HL-60 (cell line): ENCODE measurements at regions not wholly inside any gene's neighbourhood (a gene's known extent, or its start where the extent isn't known, plus 50 kb on each side); places are given as distances from the start of the nearest gene placed in this dataset.

ENCODE experiments used
- DNase-seq, 2 experiments: peaks; one replicate each; pipeline ENCODE4 v3.0.0-alpha.2; 2010 to 2020; ENCODE audit warnings: low read depth in 1 of 2, low spot score in 1 of 2
- H3K27ac ChIP-seq: fragments of 250-450 bp; sonication (Bioruptor Pico); replicated peaks from 2 replicates; pipeline ENCODE4 v1.5.1; 2020; ENCODE audit warnings: mild to moderate bottlenecking, moderate library complexity
- H3K27me3 ChIP-seq: fragments of 250-450 bp; sonication (Bioruptor Pico); 2 replicates; pipeline ENCODE4 v1.5.1; 2021; ENCODE audit warnings: mild to moderate bottlenecking, moderate library complexity; ENCODE audit not compliant: insufficient read depth, poor library complexity, severe bottlenecking
- H3K4me3 ChIP-seq: replicated peaks from 2 replicates; pipeline ENCODE4 v1.5.1; 2011; ENCODE audit warnings: mild to moderate bottlenecking, control low read depth, low read length; ENCODE audit not compliant: insufficient read depth
- CTCF ChIP-seq: IDR thresholded peaks from one replicate; pipeline ENCODE4 v1.5.1; 2011; ENCODE audit warnings: low read length, control low read depth, inconsistent platforms; ENCODE audit not compliant: insufficient read depth
- GABPA ChIP-seq: IDR thresholded peaks from 2 replicates; pipeline ENCODE4 v1.6.1; 2012; ENCODE audit warnings: low read depth
- POLR2AphosphoS5 ChIP-seq: IDR thresholded peaks from 2 replicates; pipeline ENCODE4 v1.6.1; 2012; ENCODE audit warnings: low read depth
- REST ChIP-seq: IDR thresholded peaks from 2 replicates; pipeline ENCODE4 v1.6.1; 2012; ENCODE audit warnings: low read depth; ENCODE audit not compliant: insufficient replicate concordance
- SPI1 ChIP-seq: IDR thresholded peaks from 2 replicates; pipeline ENCODE4 v1.6.1; 2012; ENCODE audit warnings: low read depth, mild to moderate bottlenecking, borderline replicate concordance

GRCh38 chr4:110705440-110705782 lies 82.5 kb upstream of the PITX2 start:
- no peak overlapping the region for H3K4me3 ChIP-seq
- no peak for TF ChIP-seq POLR2AphosphoS5
- TF ChIP-seq CTCF = no peak
- TF ChIP-seq SPI1 = no peak
- TF ChIP-seq REST = no peak
- TF ChIP-seq GABPA = no peak
- no peak for DNase-seq
- H3K27ac ChIP-seq = no peak overlapping the region
- no peaks in the 10 kb centered on the region for H3K27me3 ChIP-seq

GRCh38 chr4:110710070-110710469 lies 87.2 kb upstream of the PITX2 start:
- DNase-seq = no peak
- TF ChIP-seq CTCF = no peak
- TF ChIP-seq SPI1 = no peak
- no peak for TF ChIP-seq POLR2AphosphoS5
- no peak for TF ChIP-seq REST
- TF ChIP-seq GABPA = no peak
- no peaks in the 10 kb centered on the region for H3K27me3 ChIP-seq
- H3K27ac ChIP-seq = no peak overlapping the region
- H3K4me3 ChIP-seq = no peak overlapping the region

GRCh38 chr4:110712486-110712885 lies 89.6 kb upstream of the PITX2 start:
- DNase-seq = no peak
- Histone ChIP-seq H3K4me3 (no peak overlapping the region), H3K27me3 (no peaks in the 10 kb centered on the region), H3K27ac (no peak overlapping the region)
- TF ChIP-seq POLR2AphosphoS5 = no peak
- no peak for TF ChIP-seq SPI1
- no peak for TF ChIP-seq CTCF

GRCh38 chr4:110730318-110730717 lies 107.4 kb upstream of the PITX2 start:
- TF ChIP-seq GABPA = no peak
- TF ChIP-seq REST = no peak
- no peak for TF ChIP-seq CTCF
- TF ChIP-seq POLR2AphosphoS5 = no peak
- no peak for TF ChIP-seq SPI1
- H3K27me3 ChIP-seq = no peaks in the 10 kb centered on the region
- no peak overlapping the region for H3K27ac ChIP-seq
- DNase-seq = no peak
- H3K4me3 ChIP-seq = no peak overlapping the region
